Esophagus mucosa (tissue), 1 donor: ENCODE measurements at regions not wholly inside any gene's neighbourhood (a gene's known extent, or its start where the extent isn't known, plus 50 kb on each side); places are given as distances from the start of the nearest gene placed in this dataset.

Source experiments
- ATAC-seq: fragments of 200-7000 bp; cut with Tn5 transposase; one replicate; pipeline ENCODE4 v1.9.1; 2020
- donor health status: DM: yes; HTN: yes; CAD: no.

- no peak for ATAC-seq
Measured at GRCh38 chr11:28463826-28464225, 355.6 kb downstream of the METTL15 start.

DNA sequence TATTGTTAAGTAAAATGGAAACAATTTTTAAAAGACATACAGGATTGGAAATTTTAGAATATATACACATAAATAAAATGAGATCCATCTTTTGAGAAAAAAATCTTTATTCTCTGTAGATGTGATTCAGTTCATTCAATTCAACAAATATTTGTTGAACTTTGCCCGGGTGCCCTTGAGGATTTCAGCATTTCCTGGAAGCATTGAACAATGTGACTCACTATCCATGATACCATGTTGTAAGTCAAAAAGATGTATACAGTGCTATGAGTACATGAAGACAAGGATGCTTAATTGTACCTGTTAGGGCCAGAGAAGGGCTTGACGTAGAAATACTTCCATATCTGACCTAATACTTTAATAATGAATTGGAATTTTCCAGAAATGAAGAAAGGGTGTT lies 353.7 kb downstream of the METTL15 start:
- no peak for ATAC-seq

DNA sequence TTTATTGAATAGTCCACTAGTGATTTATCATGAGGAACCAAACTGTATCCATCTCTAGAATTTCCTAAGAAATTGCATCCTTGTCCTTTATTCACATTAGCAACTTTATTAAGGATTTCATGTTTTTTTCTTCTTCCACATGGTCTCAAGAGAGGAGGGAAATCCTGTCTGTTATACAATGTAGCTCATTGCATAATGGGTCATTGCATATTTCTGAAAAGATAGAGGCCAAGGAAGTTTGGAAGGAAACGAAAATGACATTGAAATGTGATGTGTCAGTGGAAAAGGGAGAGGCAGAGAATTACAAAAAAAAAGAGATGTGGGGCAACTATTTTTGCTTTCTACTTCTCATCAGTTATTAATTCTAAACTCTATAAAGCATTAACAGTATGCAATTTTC lies 353.1 kb downstream of the METTL15 start:
- no peak for ATAC-seq

- ATAC-seq: no peak
Measured at GRCh38 chr11:28460348-28460747, 352.2 kb downstream of the METTL15 start.

GRCh38 chr11:28459912-28460311 lies 351.7 kb downstream of the METTL15 start:
- no peak for ATAC-seq

- no peak for ATAC-seq
Measured at GRCh38 chr11:28457481-28458065, 349.4 kb downstream of the METTL15 start.

DNA sequence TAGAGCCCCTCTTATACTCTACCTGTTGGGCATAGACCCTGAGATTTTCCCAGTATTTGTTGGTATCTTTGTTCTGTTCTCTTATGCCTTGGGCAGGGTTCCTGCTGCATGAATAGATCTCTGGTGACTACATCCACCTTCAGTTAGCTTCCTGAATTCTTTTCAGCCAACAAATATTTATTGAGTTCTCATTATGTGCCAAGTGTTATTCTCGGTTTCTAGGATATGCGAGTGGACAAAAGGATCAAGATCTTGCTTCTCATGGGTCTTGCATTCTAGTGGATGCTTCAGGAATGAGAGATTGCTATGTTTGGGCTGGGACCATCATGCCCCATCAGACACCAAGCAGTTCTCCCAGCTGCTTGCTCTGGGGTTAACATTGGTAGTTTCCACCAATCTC lies 340.0 kb downstream of the METTL15 start:
- no peak for ATAC-seq

DNA sequence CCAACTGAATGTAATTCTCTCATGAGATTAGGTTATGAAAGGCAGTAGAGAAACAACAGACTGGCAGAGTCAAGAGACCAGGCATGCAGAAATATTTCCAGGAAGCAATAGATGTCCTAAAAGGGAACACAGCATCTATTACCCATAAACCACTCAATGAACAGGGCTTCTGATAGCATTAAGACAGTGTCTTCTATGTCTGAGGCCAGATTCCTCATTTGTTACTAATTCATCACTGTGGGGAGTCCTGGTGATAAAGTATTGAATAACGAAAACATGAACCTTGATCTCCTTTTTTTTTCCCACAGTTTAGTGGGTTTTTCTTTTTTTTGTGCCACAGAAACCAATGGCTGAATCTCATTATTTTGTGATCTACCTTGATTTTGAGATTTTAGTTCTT lies 339.0 kb downstream of the METTL15 start:
- ATAC-seq: no peak

DNA sequence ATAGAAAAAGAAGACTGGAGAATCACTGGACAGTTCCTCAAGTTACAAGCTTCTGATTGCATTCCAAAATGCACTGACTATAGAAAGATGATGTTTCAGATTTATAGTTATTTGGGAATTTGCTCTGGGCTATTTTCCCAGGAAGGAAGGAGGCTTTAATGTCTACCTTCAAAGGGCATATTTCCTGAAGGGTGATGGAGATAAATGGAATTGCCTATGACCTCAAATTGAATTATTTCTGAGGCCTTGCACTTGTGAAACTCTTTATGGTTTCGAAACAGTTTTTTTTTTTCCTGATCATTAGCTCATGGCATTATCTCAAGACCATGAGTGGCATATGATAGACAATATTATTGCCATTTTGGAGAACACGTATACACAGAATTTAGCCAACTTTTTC lies 333.9 kb downstream of the METTL15 start:
- no peak for ATAC-seq

DNA sequence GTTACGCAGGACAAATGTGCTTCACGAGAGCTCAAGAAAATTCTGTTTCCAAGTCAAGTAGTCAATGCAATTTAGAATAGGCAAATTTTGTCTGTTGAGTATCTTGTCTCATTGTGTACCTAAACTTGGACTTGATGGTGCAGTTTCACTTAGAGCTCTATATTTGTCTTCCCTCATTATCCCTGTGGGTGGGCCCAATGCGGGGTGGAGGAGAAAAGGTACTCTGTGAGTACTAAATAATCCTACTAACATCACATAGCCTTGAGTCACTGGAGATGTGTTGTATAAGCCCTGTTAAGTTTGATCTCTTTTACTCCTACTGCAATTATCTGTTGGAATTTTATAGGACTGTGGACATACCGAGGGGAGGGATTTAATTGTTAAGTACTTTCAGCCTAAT lies 331.2 kb downstream of the METTL15 start:
- no peak for ATAC-seq

GRCh38 chr11:28420099-28420498 lies 311.9 kb downstream of the METTL15 start:
- no peak for ATAC-seq

- ATAC-seq: no peak
Measured at GRCh38 chr11:28417601-28418323, 309.6 kb downstream of the METTL15 start.

DNA sequence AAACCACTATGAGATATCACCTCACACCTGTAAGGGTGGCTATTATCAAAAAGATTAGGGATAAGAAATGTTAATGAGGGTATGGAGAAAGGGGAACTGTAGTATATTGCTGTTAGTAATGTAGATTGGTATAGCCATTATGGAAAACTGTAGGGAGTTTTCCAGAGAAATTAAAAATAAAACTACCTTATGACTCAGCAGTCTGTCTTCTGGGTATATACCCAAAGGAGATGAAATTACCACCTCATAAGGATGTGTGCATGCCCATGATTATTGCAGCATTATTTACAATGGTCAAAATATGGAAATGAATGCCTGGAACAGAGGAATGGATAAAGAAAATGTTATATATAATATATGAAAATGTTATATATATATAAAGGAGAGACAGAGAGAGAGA lies 303.8 kb downstream of the METTL15 start:
- no peak for ATAC-seq

DNA sequence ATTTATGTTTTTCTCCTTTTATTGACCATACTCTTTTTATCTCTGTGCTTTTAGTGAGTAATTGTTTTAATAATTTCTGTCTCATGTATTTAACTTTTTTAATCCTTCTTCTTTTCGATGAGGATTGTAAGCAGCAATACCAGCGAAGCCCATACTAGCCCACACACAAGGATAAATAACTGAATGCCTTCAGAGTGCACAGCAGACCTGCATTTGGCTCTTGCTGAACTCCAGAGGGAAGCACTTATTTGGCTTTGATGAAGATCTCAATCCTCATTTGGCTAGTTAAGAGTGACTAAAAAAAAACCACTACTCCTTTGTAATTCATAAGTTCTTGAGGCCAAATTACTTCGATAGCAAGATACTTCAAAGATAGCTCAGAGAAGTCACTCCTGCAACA lies 293.3 kb downstream of the METTL15 start:
- ATAC-seq: no peak

GRCh38 chr11:28400331-28401100 lies 292.3 kb downstream of the METTL15 start:
- no peak for ATAC-seq

DNA sequence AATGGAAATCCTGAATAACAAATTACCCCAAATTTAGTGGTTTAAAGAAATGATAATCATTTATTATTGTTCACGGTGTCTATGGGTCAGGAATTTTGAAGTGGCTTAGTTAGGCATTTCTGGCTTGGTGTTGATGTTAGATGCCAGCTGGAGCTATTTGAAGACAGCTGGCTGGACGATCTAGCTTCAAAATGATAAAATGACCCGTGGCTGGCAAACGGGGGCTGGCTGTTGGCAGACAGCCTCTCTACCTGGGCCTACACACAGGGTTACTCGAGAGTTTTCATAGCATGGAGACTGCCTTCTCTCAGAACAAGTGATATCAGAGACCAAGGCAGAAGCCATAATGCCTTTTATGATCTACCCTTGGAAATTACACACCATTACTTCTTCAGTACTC lies 285.2 kb downstream of the METTL15 start:
- ATAC-seq: no peak

DNA sequence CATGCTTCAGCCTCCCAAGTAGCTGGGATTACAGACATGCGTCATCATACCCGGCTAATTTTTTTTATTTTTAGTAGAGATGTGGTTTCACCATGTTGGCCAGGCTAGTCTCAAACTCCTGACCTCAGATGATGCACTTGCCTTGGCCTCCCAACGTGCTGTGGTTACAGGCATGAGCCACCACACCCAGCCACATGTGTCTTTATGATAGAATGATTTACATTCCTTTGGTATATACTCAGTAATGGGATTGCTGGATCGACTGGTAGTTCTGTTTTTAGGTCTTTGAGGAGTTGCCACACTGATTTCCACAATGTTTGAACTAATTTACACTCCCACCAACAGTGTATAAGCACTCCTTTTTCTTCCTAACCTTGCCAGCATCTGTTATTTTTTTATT lies 276.2 kb downstream of the METTL15 start:
- no peak for ATAC-seq

DNA sequence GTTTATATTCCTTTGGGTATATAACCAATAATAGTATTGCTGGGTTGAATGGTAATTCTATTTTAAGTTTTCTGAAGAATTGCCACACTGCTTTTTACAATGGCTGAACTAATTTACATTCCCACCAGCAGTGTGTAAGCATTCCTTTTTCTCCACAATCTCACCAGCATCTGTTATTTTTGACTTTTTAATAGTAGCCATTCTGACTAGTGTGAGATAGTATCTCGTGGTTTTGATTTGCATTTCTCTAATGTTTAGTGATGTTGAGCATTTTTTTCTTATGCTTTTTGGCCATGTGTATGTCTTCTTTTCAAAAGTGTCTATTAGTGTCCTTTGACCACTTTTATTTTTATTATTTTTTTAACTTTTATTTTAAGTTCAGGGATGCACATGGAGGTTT lies 275.3 kb downstream of the METTL15 start:
- ATAC-seq: no peak
